ENCODE measurements at regions not wholly inside any gene's neighbourhood (a gene's known extent, or its start where the extent isn't known, plus 50 kb on each side); places are given as distances from the start of the nearest gene placed in this dataset.

DNA sequence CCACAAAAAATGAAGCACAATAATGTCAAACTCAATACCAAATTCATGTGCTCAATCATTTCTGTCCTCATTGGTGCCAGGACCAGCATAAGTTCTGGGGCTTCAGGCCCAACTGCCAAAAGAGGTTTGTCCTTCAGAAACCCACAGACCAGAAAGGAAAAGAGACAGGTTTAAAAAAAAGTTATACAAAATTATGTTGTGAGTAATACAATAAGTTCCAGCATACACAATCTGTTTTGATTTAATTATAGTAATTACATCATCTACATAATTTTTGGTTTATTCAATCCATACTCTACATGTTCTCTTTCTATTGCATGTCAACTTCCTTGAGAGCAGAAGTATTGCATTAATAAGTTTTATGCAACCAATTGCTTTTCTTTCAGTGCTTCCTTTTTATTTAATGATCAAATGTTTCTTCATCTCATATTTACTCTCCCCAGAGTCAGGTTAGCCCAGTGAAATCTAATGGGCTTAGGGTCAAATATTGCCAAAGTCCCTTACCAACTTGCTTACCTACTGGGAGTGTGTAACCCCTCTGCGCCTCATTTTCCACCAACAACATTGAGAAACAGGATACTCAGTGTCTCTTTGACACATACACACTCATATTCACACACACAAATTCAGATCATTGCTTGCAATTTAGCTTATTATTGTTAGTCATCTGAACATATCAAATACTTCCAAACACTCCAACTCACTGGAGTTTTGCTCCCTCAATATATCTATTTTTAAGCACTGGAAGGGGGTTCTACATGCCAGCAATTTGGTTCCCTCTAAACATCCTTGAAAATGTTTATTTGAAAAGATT lies 424.4 kb upstream of the MARCKS start:
- no peaks in the 10 kb centered on the region for H3K4me1 Mint-ChIP-seq
- H3K4me3 Mint-ChIP-seq: no peak overlapping the region
- peaks cover 0 to 2% (median 0%) of the 10 kb centered on the region in 3 donors for H3K27me3 Mint-ChIP-seq (ENCODE audit: low read depth in 3 of 3)
- H3K27ac Mint-ChIP-seq: no peak overlapping the region
- DNase-seq: no peak
- H3K36me3 Mint-ChIP-seq: no peaks in the 10 kb centered on the region
- H3K9me3 Mint-ChIP-seq: peaks cover 0 to 3% (median under 1%) of the 10 kb centered on the region in 6 donors

DNA sequence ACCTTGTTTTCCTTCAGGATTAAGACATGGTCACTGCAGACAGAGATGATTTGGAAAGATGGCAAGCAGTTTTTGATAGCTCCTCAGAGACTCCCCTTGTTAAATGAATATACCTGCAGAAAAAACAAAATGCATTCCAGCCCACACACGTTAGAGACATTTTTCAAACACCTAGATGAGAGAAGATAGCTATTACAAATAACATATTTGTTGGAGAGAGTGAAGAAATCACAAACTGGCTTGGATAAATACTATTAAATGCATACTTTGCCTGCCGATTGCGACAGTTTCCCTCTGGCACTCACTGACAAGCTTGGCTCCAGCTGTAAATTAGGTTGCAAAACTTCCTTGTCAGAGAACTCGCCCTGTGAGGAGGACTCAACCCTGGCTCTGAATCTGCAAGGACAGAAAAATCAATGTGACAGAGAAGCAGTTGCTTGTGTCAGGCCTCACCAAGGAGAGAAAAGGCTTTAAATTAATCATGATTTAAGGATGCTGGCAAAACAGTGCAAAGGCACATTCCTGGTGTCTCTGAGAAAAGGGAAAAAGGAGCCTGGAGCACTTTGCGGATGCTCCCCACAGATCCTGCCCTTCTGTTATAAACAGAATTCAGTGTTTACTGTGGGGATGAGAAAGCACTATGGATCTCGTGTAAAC lies 423.7 kb upstream of the MARCKS start:
- no peaks in the 10 kb centered on the region for H3K4me1 Mint-ChIP-seq
- no peak overlapping the region for H3K27ac Mint-ChIP-seq
- no peaks in the 10 kb centered on the region for H3K36me3 Mint-ChIP-seq
- DNase-seq: no peak
- no peaks in the 10 kb centered on the region for H3K27me3 Mint-ChIP-seq (ENCODE audit: low read depth in 3 of 3)
- H3K4me3 Mint-ChIP-seq: no peak overlapping the region
- H3K9me3 Mint-ChIP-seq: peaks cover 0 to 3% (median 0%) of the 10 kb centered on the region in 6 donors

DNA sequence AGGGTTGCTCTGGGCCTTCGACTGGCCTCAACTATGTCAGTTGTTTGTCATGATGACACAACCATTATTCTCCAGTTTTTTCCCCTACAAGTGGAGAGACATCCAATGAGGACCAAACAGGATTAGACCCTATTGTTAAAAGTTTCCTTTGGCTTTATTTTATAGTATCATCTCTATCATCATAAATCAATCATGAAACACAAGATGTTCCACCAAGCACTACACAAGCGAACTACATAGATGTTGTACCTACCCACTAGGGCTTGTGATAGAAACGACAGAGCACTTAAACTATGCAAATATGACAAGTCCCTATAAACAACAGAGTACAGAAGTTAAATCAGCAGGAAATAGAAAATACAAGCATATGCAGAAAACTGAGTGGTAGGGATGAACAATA lies 422.5 kb upstream of the MARCKS start:
- Mint-ChIP-seq H3K4me1 (no peaks in the 10 kb centered on the region), H3K9me3 (peaks cover 0 to 4% (median 0%) of the 10 kb centered on the region in 6 donors), H3K27ac (no peak overlapping the region)

DNA sequence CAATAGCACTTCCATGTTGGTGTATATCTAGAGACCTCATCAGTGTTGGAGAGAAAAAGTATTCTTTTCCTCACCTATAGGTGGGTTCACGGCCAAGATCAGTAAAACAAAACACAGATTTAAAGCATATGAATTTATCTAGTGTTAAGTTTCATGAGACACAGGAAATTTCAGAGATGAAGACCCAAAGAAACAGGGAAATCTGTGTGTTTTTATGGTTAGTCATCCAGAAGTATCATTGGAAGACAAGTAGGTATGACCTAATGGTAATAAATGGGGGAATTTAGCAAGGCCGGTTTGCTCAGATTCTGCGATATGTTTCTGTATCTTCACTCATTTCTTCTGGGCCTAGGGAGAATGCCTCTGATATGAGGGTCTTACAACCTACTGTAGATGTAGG lies 419.6 kb upstream of the MARCKS start:
- Mint-ChIP-seq H3K9me3 (peaks cover 0 to 5% (median 2%) of the 10 kb centered on the region in 6 donors), H3K36me3 (no peaks in the 10 kb centered on the region), H3K4me3 (no peak overlapping the region), H3K27ac (no peak overlapping the region), H3K27me3 (ENCODE audit: low read depth in 3 of 3) (no peaks in the 10 kb centered on the region), H3K4me1 (no peaks in the 10 kb centered on the region)
- DNase-seq: no peak

More for the DNA sequence above, 422.5 kb upstream of the MARCKS start:
- Mint-ChIP-seq H3K36me3 (no peaks in the 10 kb centered on the region), H3K4me3 (no peak overlapping the region), H3K27me3 (ENCODE audit: low read depth in 3 of 3) (no peaks in the 10 kb centered on the region)
- no peak for DNase-seq

DNA sequence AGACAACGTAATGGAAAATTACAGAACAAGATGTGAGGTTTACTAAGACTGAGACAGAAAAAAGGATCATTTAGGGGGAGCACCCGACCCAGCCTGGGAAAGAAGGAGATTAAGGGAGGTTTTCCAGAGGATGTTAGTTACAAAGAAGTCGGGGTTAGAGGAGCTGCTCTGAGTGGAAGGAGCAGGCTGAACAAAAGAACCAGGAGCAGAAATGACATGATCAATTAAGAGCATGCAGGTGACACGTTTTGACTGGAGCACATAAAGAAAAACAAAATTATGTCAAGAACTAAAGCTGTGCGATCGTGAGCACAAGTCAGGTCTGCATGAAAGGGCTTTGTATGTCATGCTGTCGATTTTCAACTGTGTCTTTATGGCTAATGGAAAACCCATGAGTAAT lies 417.3 kb upstream of the MARCKS start:
- Mint-ChIP-seq H3K4me3 (no peak overlapping the region), H3K27ac (no peak overlapping the region), H3K4me1 (no peaks in the 10 kb centered on the region), H3K27me3 (ENCODE audit: low read depth in 3 of 3) (no peaks in the 10 kb centered on the region), H3K9me3 (peaks cover 0 to 7% (median 3%) of the 10 kb centered on the region in 6 donors), H3K36me3 (no peaks in the 10 kb centered on the region)
- DNase-seq: no peak

DNA sequence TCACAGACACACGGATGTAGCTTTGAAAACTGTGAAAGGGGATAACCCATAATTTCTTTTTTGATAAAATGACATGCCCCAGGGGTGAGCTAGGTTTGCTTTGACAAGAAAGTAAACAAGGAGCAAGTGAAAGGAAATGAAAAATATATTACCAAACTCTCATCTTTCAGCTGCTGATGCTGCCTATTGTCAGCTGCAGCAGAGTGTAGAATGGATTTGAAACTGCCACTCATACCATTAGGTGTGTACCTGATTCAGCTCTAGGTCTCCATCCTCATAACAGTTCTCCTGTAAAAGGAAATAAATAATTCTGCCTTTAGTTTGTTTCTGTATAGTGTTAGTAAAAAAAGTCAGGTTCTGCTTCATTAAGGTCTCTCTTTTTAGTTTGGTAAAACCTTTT lies 415.1 kb upstream of the MARCKS start:
- no peaks in the 10 kb centered on the region for H3K4me1 Mint-ChIP-seq
- no peaks in the 10 kb centered on the region for H3K36me3 Mint-ChIP-seq
- H3K4me3 Mint-ChIP-seq: no peak overlapping the region
- H3K27me3 Mint-ChIP-seq (ENCODE audit: low read depth in 3 of 3): no peaks in the 10 kb centered on the region
- H3K9me3 Mint-ChIP-seq: peaks cover 0 to 7% (median 5%) of the 10 kb centered on the region in 6 donors
- no peak for DNase-seq
- H3K27ac Mint-ChIP-seq: no peak overlapping the region

DNA sequence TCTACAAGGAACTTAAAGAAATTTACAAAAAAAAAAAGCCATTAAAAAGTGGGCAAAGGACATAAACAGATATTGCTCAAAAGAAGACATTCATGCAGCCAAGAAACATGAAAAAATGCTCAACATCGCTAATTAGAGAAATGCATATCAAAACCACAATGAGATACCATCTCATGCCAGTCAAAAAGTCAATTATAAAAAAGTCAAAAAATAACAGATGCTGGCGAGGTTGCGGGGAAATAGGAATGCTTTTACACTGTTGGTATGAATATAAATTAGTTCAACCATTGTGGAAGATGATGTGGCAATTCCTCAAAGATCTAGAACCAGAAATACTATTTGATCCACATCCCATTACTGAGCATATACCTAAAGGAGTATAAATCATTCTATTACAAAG lies 411.9 kb upstream of the MARCKS start:
- Mint-ChIP-seq H3K27me3 (ENCODE audit: low read depth in 3 of 3) (no peaks in the 10 kb centered on the region), H3K4me1 (no peaks in the 10 kb centered on the region), H3K27ac (no peak overlapping the region), H3K4me3 (no peak overlapping the region), H3K9me3 (peaks cover 0 to 6% (median 4%) of the 10 kb centered on the region in 6 donors), H3K36me3 (no peaks in the 10 kb centered on the region)
- DNase-seq: no peak

DNA sequence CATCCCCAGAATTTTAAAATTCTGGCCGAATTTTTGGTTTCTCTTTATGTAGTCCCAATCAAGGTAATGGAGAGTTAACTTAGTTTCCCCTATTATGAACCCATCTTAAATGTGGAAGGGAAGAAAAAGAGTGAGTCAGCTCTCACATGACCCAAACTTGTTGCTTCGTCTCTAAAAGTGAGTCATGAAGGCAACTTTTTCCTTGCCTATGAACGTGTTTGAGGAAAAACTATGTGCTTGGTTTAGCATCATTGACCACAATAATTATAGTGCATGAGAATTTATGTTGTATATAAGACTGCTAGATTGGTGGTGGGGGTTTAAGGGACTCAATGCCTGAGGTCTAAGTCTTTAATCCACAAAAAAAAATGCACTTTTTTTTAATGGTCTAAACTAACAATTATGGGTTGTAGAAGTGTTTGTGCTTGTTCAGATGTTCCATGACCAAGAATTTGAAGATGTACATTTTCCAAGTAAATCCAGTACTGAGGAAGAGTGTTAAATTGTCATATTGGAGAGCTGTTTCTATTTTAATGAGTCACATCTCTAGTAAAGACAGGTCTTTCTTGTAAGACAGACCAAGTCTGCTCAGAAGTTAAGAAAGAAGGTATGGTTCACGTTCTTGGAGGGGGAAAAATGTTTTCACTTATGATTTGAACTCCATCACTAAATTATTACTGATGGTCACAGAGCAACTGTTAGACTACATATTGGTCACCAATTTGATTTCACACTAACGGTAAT lies 409.9 kb upstream of the MARCKS start:
- Mint-ChIP-seq H3K36me3 (no peaks in the 10 kb centered on the region), H3K9me3 (peaks cover 0 to 4% (median 3%) of the 10 kb centered on the region in 6 donors), H3K27ac (no peak overlapping the region), H3K4me3 (no peak overlapping the region), H3K4me1 (no peaks in the 10 kb centered on the region), H3K27me3 (ENCODE audit: low read depth in 3 of 3) (no peaks in the 10 kb centered on the region)
- no peak for DNase-seq

DNA sequence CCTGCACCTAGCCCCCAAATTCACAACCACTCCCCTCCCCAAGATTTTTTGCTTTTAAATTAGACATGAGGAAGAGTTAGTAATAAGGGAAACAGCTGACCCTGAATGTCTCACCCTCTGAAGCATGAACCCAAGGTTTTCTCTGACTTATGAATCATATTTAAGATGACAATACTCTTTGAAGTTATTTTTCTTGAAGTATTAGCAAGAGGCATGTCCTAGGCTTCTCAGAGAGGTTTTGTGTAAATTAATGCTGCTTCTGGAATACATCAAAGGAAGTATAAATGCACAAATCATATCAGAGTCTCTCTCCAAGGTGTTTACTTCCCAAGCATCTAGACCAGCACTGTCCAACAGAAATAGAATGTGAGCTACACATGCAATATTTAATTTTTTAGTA lies 408.1 kb upstream of the MARCKS start:
- no peak for DNase-seq
- H3K36me3 Mint-ChIP-seq: no peaks in the 10 kb centered on the region
- no peak overlapping the region for H3K4me3 Mint-ChIP-seq
- peaks cover 0 to 2% (median 0%) of the 10 kb centered on the region in 3 donors for H3K27me3 Mint-ChIP-seq (ENCODE audit: low read depth in 3 of 3)
- no peaks in the 10 kb centered on the region for H3K4me1 Mint-ChIP-seq
- H3K27ac Mint-ChIP-seq: no peak overlapping the region
- H3K9me3 Mint-ChIP-seq: peaks cover 0 to 4% (median 3%) of the 10 kb centered on the region in 6 donors

DNA sequence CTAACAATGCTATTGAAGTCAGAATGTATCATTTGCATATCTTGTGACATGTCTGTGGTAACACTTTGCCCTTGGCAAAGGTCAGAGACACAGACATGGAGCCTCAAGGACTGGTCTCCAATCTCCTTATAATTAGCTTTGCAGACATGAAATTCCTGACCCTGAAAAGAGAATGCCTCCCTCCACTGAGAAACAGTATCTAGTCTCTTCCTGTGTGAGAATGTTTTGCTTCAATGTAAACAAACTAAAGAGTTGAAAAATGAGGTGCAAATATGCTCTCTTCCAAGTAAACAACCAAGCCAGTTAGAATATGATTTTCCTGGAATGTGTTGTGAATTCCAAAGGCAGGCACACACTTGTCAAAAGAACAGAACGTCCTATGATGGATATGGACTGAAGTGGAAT lies 407.1 kb upstream of the MARCKS start:
- Mint-ChIP-seq H3K27ac (no peak overlapping the region), H3K4me1 (no peaks in the 10 kb centered on the region), H3K27me3 (ENCODE audit: low read depth in 3 of 3) (peaks cover 0 to 2% (median under 1%) of the 10 kb centered on the region in 3 donors), H3K36me3 (no peaks in the 10 kb centered on the region), H3K4me3 (no peak overlapping the region), H3K9me3 (peaks cover 0 to 4% (median 0%) of the 10 kb centered on the region in 6 donors)
- DNase-seq: no peak

DNA sequence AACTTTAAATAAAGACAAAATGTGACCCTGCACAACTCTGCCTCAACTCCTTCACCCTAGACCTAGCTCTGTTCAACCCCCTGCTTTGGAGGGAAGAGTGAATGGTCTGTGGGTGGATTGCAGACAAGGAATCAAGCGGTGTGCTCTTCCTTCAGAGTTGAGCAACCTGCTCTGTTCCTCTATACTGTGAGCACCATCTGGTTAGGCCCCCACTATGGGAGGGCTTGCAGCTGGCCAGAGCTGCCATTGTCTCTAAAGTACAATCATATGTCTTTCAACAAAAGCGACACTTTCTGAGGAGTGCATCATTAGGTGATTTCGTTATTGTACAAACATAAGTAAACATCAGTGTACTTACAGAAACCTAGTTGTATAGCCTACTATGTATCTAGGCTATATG lies 406.1 kb upstream of the MARCKS start:
- no peak overlapping the region for H3K4me3 Mint-ChIP-seq
- no peak overlapping the region for H3K27ac Mint-ChIP-seq
- H3K27me3 Mint-ChIP-seq (ENCODE audit: low read depth in 3 of 3): peaks cover 0 to 2% (median 2%) of the 10 kb centered on the region in 3 donors
- no peak for DNase-seq
- H3K36me3 Mint-ChIP-seq: no peaks in the 10 kb centered on the region
- H3K9me3 Mint-ChIP-seq: peaks cover 0 to 7% (median 1%) of the 10 kb centered on the region in 6 donors
- H3K4me1 Mint-ChIP-seq: no peaks in the 10 kb centered on the region

DNA sequence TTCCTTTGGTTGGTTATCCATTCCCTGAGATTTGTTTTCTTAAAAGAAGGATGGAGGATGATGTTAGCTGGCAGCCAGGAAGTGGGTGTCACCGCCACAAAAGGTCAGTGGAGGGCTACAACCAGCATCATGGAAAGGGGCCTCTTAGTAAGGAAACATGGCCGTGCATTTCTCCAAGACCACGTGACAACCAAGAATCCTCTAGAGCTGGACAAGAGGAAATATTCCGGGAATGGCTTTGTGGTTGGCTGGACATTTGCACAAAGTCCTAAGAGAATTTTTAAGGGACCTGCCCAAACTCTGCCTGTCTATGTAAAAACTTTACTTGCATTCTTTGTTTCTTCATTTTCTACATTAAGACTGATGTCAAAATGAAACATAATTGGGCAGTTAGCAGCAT lies 399.9 kb upstream of the MARCKS start:
- Mint-ChIP-seq H3K4me1 (no peaks in the 10 kb centered on the region), H3K4me3 (no peak overlapping the region), H3K27ac (no peak overlapping the region), H3K36me3 (no peaks in the 10 kb centered on the region), H3K27me3 (ENCODE audit: low read depth in 3 of 3) (peaks cover 2 to 4% (median 3%) of the 10 kb centered on the region in 3 donors), H3K9me3 (peaks cover 0 to 15% (median under 1%) of the 10 kb centered on the region in 6 donors)
- DNase-seq: no peak

DNA sequence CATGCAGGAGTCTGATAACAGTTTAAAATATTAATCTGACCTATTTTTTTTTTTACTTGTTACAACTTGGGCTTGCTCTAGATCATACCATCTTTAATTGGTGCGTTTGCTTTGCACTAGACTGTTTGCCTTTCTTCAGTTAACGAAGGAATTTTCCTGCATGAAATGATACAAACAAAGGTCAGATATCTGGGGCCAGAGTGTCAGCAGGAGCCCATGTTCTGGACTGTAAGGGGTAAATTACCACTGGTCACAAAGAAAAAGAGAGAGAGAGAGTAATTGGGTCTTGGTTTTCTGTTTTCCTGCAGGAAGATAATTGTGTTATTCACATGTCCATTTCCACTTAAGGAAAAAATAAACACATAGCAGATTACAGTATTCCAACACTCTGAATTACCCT lies 399.4 kb upstream of the MARCKS start:
- H3K4me1 Mint-ChIP-seq: no peaks in the 10 kb centered on the region
- H3K27ac Mint-ChIP-seq: no peak overlapping the region

More for the DNA sequence above, 399.4 kb upstream of the MARCKS start:
- DNase-seq: no peak
- Mint-ChIP-seq H3K36me3 (no peaks in the 10 kb centered on the region), H3K27me3 (ENCODE audit: low read depth in 3 of 3) (peaks cover 3 to 6% (median 6%) of the 10 kb centered on the region in 3 donors), H3K9me3 (peaks cover 0 to 15% (median 2%) of the 10 kb centered on the region in 6 donors), H3K4me3 (no peak overlapping the region)

Measured in immature natural killer cell (primary cell).